ENCODE measurements at regions not wholly inside any gene's neighbourhood (a gene's known extent, or its start where the extent isn't known, plus 50 kb on each side); places are given as distances from the start of the nearest gene placed in this dataset.

DNA sequence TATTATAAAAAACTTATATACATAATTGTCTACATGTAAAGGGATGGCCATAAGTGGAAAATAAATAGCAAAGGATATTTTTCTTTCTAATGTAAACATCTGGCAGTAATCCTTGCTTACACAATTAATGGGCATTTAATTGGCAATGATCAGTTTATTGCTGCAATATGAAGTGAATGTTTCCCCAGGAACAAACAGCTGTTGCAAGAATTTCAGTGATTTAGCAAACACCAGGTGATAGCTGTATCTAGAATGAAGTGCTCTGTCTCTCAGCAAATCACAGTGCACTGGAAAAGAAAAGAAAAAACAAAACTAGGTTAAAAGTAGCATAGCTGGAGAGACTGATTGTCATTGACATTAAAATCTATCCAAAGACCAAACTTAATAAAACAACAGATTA lies 594.5 kb upstream of the ARRDC3 start:
- no peaks in the 10 kb centered on the region for H3K36me3 ChIP-seq
- intact Hi-C loops (cut with DNase I), result no loop called here
- TF ChIP-seq POLR2A (IDR thresholded peaks at IDR 0.05), result no peak
- TF ChIP-seq, protein P1, sequence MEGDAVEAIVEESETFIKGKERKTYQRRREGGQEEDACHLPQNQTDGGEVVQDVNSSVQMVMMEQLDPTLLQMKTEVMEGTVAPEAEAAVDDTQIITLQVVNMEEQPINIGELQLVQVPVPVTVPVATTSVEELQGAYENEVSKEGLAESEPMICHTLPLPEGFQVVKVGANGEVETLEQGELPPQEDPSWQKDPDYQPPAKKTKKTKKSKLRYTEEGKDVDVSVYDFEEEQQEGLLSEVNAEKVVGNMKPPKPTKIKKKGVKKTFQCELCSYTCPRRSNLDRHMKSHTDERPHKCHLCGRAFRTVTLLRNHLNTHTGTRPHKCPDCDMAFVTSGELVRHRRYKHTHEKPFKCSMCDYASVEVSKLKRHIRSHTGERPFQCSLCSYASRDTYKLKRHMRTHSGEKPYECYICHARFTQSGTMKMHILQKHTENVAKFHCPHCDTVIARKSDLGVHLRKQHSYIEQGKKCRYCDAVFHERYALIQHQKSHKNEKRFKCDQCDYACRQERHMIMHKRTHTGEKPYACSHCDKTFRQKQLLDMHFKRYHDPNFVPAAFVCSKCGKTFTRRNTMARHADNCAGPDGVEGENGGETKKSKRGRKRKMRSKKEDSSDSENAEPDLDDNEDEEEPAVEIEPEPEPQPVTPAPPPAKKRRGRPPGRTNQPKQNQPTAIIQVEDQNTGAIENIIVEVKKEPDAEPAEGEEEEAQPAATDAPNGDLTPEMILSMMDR (IDR thresholded peaks at IDR 0.05), result no peak
- no peak for DNase-seq
- no peaks in the 10 kb centered on the region for H3K27me3 ChIP-seq
- no peak overlapping the region for H3K4me3 ChIP-seq (replicated peaks in 1 of 3)
- H3K4me1 ChIP-seq, result no peaks in the 10 kb centered on the region
- H3K27ac ChIP-seq, result no peak overlapping the region
- H3K9me3 ChIP-seq, result no peaks in the 10 kb centered on the region

DNA sequence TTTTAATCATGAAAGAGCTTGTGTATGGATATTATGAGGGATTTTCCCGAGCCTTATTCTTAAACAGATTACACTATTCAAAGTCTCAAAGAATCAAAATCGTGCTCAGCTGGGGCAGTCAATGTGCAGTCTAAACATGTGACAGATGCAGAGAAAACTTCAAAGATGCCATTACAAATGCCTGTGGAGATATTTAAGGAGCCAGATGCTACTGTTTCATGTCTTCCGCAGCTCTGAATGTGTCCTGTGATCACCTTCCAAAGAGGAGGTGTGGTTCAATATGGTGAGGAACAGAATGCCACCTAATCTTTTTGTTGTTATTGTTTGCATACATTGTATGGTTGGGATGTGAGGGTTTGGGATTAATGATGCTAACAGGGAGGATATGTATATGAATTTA lies 593.3 kb upstream of the ARRDC3 start:
- H3K27ac ChIP-seq, result no peak overlapping the region
- no peak overlapping the region for H3K4me3 ChIP-seq (replicated peaks in 1 of 3)
- no peaks in the 10 kb centered on the region for H3K4me1 ChIP-seq
- intact Hi-C loops (cut with DNase I), result no loop called here
- H3K9me3 ChIP-seq, result no peaks in the 10 kb centered on the region
- no peaks in the 10 kb centered on the region for H3K27me3 ChIP-seq
- no peak for DNase-seq
- WGBS, 2 donors, result 76 to 79% methylated on average over 3 of the region's 3 CpGs
- no peaks in the 10 kb centered on the region for H3K36me3 ChIP-seq
- TF ChIP-seq POLR2A (IDR thresholded peaks at IDR 0.05), result no peak
- TF ChIP-seq, protein P1 (IDR thresholded peaks at IDR 0.05), result no peak

- Histone ChIP-seq H3K9me3 (no peaks in the 10 kb centered on the region), H3K36me3 (no peaks in the 10 kb centered on the region), H3K27ac (no peak overlapping the region), H3K4me1 (no peaks in the 10 kb centered on the region), H3K4me3 (replicated peaks in 1 of 3) (no peak overlapping the region), H3K27me3 (no peaks in the 10 kb centered on the region)
- intact Hi-C loops (cut with DNase I), result no loop called here
- no peak for DNase-seq
- 86 to 90% methylated on average over 1 of the region's 1 CpG for WGBS, 2 donors
- TF ChIP-seq, protein P1 (IDR thresholded peaks at IDR 0.05), result no peak
- TF ChIP-seq POLR2A (IDR thresholded peaks at IDR 0.05), result no peak
These were observed 580.0 kb upstream of the ARRDC3 start for GRCh38 chr5:91963166-91963565.

DNA sequence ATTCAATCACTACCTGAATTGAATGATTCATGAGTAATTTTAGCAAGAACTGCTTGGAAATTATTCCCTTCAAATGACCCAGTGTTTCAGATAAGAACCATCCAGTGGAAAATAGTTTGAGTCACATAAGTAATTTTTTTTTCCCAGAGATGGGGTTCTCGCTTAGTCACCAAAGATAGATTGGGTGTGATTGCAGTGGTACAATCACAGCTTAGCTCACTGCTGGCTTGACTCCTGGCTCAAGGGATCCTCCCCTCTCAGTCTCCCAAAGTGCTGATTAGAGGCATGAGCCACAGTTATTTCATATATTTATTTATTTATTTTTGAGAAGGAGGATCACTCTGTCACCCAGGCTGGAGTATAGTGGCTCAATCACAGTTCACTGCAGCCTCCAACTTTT lies 574.5 kb upstream of the ARRDC3 start:
- DNase-seq, result no peak
- H3K9me3 ChIP-seq, result no peaks in the 10 kb centered on the region
- TF ChIP-seq, protein P1 (IDR thresholded peaks at IDR 0.05), result no peak
- no peak for TF ChIP-seq POLR2A (IDR thresholded peaks at IDR 0.05)
- 82 to 86% methylated on average over 1 of the region's 1 CpG for WGBS, 2 donors
- H3K27me3 ChIP-seq, result no peaks in the 10 kb centered on the region
- H3K36me3 ChIP-seq, result no peaks in the 10 kb centered on the region
- intact Hi-C loops (cut with DNase I), result no loop called here
- no peak overlapping the region for H3K4me3 ChIP-seq (replicated peaks in 1 of 3)
- H3K4me1 ChIP-seq, result no peaks in the 10 kb centered on the region
- no peak overlapping the region for H3K27ac ChIP-seq

- 76 to 80% methylated on average over 1 of the region's 1 CpG for WGBS, 2 donors
- Histone ChIP-seq H3K27ac (no peak overlapping the region), H3K9me3 (no peaks in the 10 kb centered on the region), H3K27me3 (no peaks in the 10 kb centered on the region), H3K4me1 (no peaks in the 10 kb centered on the region), H3K36me3 (no peaks in the 10 kb centered on the region), H3K4me3 (replicated peaks in 1 of 3) (no peak overlapping the region)
- no peak for TF ChIP-seq POLR2A (IDR thresholded peaks at IDR 0.05)
- TF ChIP-seq, protein P1 (IDR thresholded peaks at IDR 0.05), result no peak
- intact Hi-C loops (cut with DNase I), result no loop called here
- no peak for DNase-seq
These were observed 573.6 kb upstream of the ARRDC3 start for GRCh38 chr5:91956738-91957137.

All from thyroid gland (tissue), 4 donors.